GM19043 (cell line): ENCODE measurements at regions not wholly inside any gene's neighbourhood (a gene's known extent, or its start where the extent isn't known, plus 50 kb on each side); places are given as distances from the start of the nearest gene placed in this dataset.

Source experiments
- ATAC-seq: cut with Tn5 transposase; IDR thresholded peaks from one replicate; pipeline ENCODE4 v1.9.1; 2021; ENCODE audit warnings: low read depth; ENCODE audit not compliant: unreplicated experiment

- no peak for ATAC-seq
Measured at GRCh38 chr9:99606957-99607356, 214.7 kb upstream of the NR4A3 start.

- no peak for ATAC-seq
Measured at GRCh38 chr9:99607842-99608448, 213.7 kb upstream of the NR4A3 start.

GRCh38 chr9:99614341-99614740, 207.3 kb upstream of the NR4A3 start:
- no peak for ATAC-seq

GRCh38 chr9:99621040-99621439, 200.6 kb upstream of the NR4A3 start:
- no peak for ATAC-seq

GRCh38 chr9:99622679-99623078, 199.0 kb upstream of the NR4A3 start:
- no peak for ATAC-seq

GRCh38 chr9:99623780-99624364, 197.8 kb upstream of the NR4A3 start:
- no peak for ATAC-seq

- ATAC-seq, result no peak
Measured at GRCh38 chr9:99624499-99625233, 197.0 kb upstream of the NR4A3 start.

GRCh38 chr9:99626426-99626825, 195.3 kb upstream of the NR4A3 start:
- ATAC-seq, result no peak

- no peak for ATAC-seq
Measured at GRCh38 chr9:99628285-99628684, 193.4 kb upstream of the NR4A3 start.

- no peak for ATAC-seq
Measured at GRCh38 chr9:99628849-99629620, 192.7 kb upstream of the NR4A3 start.

GRCh38 chr9:99632349-99633038, 189.2 kb upstream of the NR4A3 start:
- ATAC-seq, result no peak

- ATAC-seq, result no peak
Measured at GRCh38 chr9:99633265-99633664, 188.4 kb upstream of the NR4A3 start.

GRCh38 chr9:99634186-99634585, 187.5 kb upstream of the NR4A3 start:
- no peak for ATAC-seq

- ATAC-seq, result no peak
Measured at GRCh38 chr9:99635032-99635431, 186.7 kb upstream of the NR4A3 start.

GRCh38 chr9:99637641-99638040, 184.0 kb upstream of the NR4A3 start:
- no peak for ATAC-seq

- ATAC-seq, result no peak
Measured at GRCh38 chr9:99638971-99639370, 182.7 kb upstream of the NR4A3 start.

GRCh38 chr9:99647604-99648003, 174.1 kb upstream of the NR4A3 start:
- no peak for ATAC-seq

GRCh38 chr9:99650187-99650874, 171.4 kb upstream of the NR4A3 start:
- ATAC-seq, result no peak

GRCh38 chr9:99660191-99660636, 161.5 kb upstream of the NR4A3 start:
- ATAC-seq, result peak; percentile 78

GRCh38 chr9:99663297-99663696, 158.4 kb upstream of the NR4A3 start:
- ATAC-seq, result no peak
